Calu3 (cell line): ENCODE measurements at regions not wholly inside any gene's neighbourhood (a gene's known extent, or its start where the extent isn't known, plus 50 kb on each side); places are given as distances from the start of the nearest gene placed in this dataset.
"Not testable (repeated sequence)": the region's sequence is repeated elsewhere in the genome, so short reads cannot be mapped to it uniquely, and the experiment has no call there.

Source experiments
- BruUV-seq: library from RNA; stranded (reverse); fragments of 400-500 nt; replicated peaks from 2 replicates; lab custom pipeline; 2021; lab: Mats Ljungman, UMichigan
- CTCF ChIA-PET: fragments of 300-600 bp; sonication (Branson Sonifier 250); formaldehyde crosslinking; loops from one replicate; lab custom pipeline; 2022; ENCODE audit warnings: antibody characterized with exemption; lab: Charles Lee
- DNase-seq: peaks from one replicate; pipeline ENCODE4 v3.0.0; 2022
- H3K27ac Mint-ChIP-seq: one replicate; pipeline ENCODE4 v1.8.0; 2022; ENCODE audit warnings: mixed read lengths; ENCODE audit not compliant: unreplicated experiment
- H3K27me3 Mint-ChIP-seq: one replicate; pipeline ENCODE4 v1.8.0; 2022; ENCODE audit warnings: mixed read lengths; ENCODE audit not compliant: unreplicated experiment
- H3K36me3 Mint-ChIP-seq: one replicate; pipeline ENCODE4 v1.8.0; 2022; ENCODE audit warnings: mild to moderate bottlenecking, moderate library complexity, mixed read lengths; ENCODE audit not compliant: insufficient read depth, unreplicated experiment
- H3K4me1 Mint-ChIP-seq: one replicate; pipeline ENCODE4 v1.8.0; 2022; ENCODE audit warnings: mild to moderate bottlenecking, low read depth, mixed read lengths; ENCODE audit not compliant: unreplicated experiment
- H3K4me3 Mint-ChIP-seq: one replicate; pipeline ENCODE4 v1.8.0; 2022; ENCODE audit warnings: mild to moderate bottlenecking, low read depth, moderate library complexity, mixed read lengths; ENCODE audit not compliant: unreplicated experiment
- H3K9me3 Mint-ChIP-seq: one replicate; pipeline ENCODE4 v1.8.0; 2022; ENCODE audit warnings: low read depth, mixed read lengths; ENCODE audit not compliant: unreplicated experiment
- intact Hi-C: fragments of 100-400 bp; cut with micrococcal nuclease; formaldehyde crosslinking; loops from one replicate; pipeline ENCODE4 v1.10.0; 2022; ENCODE audit not compliant: unreplicated experiment
- TF ChIP-seq, protein P1 (sequence below): fragments of 200-600 bp; IDR thresholded peaks from one replicate; pipeline ENCODE4 v1.8.0; 2022; ENCODE audit warnings: antibody characterized with exemption; ENCODE audit not compliant: unreplicated experiment

DNA sequence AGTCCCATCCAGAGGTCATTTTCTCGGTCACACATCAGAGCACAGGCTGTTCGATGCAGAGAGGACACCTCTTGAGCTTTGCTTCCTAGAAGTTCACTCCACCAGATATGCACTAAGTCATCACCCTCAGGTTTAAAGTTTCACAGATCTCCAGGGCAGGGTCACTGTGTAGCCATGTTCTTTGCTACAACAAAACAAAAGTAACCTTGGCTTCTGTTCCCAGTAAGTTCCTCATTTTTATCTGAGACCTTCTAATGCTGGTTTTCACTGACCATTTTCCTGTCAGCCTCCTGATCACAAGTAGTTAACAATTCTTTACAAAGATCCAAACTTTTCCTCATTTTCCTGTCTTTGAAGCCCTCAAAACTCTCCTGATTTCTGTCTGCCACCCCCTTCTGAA, 97.5 kb upstream of the CTSV start:
- CTCF ChIA-PET: no interaction called here
- Mint-ChIP-seq H3K36me3 (no peaks in the 10 kb centered on the region), H3K27me3 (peaks cover 18% of the 10 kb centered on the region), H3K4me3 (no peak overlapping the region), H3K9me3 (no peaks in the 10 kb centered on the region), H3K27ac (no peak overlapping the region), H3K4me1 (no peaks in the 10 kb centered on the region)
- intact Hi-C loops: no loop called here
- no peak for DNase-seq
- BruUV-seq: no TSS peak
- TF ChIP-seq, protein P1, sequence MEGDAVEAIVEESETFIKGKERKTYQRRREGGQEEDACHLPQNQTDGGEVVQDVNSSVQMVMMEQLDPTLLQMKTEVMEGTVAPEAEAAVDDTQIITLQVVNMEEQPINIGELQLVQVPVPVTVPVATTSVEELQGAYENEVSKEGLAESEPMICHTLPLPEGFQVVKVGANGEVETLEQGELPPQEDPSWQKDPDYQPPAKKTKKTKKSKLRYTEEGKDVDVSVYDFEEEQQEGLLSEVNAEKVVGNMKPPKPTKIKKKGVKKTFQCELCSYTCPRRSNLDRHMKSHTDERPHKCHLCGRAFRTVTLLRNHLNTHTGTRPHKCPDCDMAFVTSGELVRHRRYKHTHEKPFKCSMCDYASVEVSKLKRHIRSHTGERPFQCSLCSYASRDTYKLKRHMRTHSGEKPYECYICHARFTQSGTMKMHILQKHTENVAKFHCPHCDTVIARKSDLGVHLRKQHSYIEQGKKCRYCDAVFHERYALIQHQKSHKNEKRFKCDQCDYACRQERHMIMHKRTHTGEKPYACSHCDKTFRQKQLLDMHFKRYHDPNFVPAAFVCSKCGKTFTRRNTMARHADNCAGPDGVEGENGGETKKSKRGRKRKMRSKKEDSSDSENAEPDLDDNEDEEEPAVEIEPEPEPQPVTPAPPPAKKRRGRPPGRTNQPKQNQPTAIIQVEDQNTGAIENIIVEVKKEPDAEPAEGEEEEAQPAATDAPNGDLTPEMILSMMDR: no peak

DNA sequence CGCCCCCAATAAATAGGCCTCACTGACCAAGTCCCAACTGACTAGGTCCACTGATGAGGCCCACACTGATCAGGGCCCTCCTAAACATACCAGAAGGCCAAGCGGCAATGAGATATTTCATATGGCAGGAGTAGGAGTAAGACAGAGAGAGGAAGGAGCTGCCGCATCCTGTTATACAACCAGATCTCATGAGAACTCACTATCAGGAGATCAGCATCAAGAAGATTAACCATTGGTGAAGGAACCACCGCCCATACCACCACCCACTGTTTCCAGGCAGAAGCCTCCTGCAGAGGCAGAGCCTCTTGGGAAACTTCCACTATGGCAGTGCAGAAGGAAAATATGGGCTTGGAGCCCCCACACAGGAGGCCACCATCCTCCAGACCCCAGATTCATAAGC, 95.0 kb upstream of the CTSV start:
- H3K9me3 Mint-ChIP-seq, DNase-seq, H3K27ac Mint-ChIP-seq, H3K36me3 Mint-ChIP-seq, intact Hi-C loops, H3K4me3 Mint-ChIP-seq, BruUV-seq, H3K4me1 Mint-ChIP-seq, CTCF ChIA-PET: not testable (repeated sequence)
- H3K27me3 Mint-ChIP-seq: peaks cover 18% of the 10 kb centered on the region

DNA sequence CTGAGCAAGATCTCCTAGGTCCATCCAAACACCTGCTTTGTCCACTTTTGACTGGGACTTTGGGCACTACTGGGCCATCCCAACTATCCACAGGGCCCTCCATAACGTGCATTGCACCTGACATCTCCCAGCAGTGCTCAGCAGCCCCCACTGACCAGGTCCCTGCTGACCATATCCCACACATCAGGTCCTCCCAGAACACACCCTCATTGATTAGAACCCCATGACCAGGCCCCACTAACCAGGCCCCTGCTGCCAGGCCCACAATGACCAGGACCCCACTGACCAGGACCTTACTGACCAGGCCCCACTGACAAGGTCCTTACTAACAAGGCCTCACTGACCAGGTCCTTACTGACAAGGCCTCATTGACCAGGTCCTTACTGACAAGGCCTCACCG, 93.9 kb upstream of the CTSV start:
- Mint-ChIP-seq H3K27me3 (peaks cover 10% of the 10 kb centered on the region), H3K4me1 (no peaks in the 10 kb centered on the region), H3K9me3 (no peaks in the 10 kb centered on the region), H3K4me3 (no peak overlapping the region), H3K27ac (no peak overlapping the region), H3K36me3 (no peaks in the 10 kb centered on the region)
- no peak for DNase-seq
- intact Hi-C loops: no loop called here
- CTCF ChIA-PET: no interaction called here
- BruUV-seq: no TSS peak
- TF ChIP-seq, protein P1: no peak

DNA sequence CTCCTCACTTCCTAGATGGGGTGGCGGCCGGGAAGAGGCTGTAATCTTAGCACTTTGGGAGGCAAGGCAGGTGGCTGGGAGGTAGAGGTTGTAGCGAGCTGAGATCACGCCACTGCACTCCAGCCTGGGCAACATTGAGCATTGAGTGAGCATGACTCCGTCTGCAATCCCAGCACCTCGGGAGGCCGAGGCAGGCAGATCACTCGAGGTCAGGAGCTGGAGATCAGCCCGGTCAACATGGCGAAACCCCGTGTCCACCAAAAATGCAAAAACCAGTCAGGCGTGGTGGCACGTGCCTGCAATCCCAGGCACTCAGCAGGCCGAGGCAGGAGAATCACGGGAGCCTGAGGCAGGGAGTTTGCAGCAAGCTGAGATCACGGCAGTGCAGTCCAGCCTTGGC, 91.9 kb upstream of the CTSV start:
- CTCF ChIA-PET: not testable (repeated sequence)

DNA sequence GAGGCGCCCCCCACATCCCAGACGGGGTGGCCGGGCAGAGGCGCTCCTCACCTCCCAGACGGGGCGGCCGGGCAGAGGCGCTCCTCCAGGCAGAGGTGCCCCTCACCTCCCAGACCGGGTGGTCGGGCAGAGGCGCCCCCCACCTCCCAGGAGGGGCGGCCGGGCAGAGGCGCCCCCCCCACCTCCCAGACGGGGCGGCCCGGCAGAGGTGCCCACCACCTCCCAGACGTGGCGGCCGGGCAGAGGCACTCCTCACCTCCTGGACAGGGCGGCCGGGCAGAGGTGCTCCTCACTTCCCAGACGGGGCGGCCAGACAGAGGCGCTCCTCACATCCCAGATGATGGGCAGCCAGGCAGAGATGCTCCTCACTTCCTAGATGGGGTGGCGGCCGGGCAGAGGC, 91.4 kb upstream of the CTSV start:
- DNase-seq, intact Hi-C loops, H3K27me3 Mint-ChIP-seq, H3K4me3 Mint-ChIP-seq, CTCF ChIA-PET, BruUV-seq, H3K27ac Mint-ChIP-seq, H3K9me3 Mint-ChIP-seq, H3K36me3 Mint-ChIP-seq, H3K4me1 Mint-ChIP-seq: not testable (repeated sequence)

More for the DNA sequence above, 91.9 kb upstream of the CTSV start:
- H3K9me3 Mint-ChIP-seq, H3K4me1 Mint-ChIP-seq, H3K36me3 Mint-ChIP-seq, DNase-seq, H3K27me3 Mint-ChIP-seq, H3K27ac Mint-ChIP-seq, intact Hi-C loops, BruUV-seq, H3K4me3 Mint-ChIP-seq: not testable (repeated sequence)

DNA sequence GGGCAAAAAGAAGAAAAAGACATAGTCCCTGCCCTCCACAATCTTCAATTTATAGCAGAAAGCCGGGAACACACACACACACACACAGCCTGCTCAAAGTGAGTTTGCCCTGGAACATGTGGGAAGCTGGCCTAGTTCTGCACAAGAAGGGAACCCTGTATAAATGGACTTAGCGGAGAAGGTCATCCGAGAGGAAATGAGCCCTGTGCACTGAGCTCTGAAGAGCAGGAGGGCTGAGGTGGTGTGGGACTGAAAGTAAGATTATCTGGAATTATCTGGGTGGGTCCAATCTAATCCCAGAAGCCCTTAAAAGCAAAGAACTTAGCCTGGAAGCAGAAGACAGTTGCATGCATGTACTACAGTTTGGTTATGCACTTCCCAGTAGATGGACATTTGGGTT, 90.0 kb upstream of the CTSV start:
- no peak overlapping the region for H3K27ac Mint-ChIP-seq
- no TSS peak for BruUV-seq
- no peaks in the 10 kb centered on the region for H3K27me3 Mint-ChIP-seq
- H3K4me3 Mint-ChIP-seq: no peak overlapping the region
- no peak for DNase-seq
- CTCF ChIA-PET: interaction anchor here (0.7 kb wide), 1 partner anchor 652 kb away, joined by 3 read pairs; no protein-coding TSS in a partner anchor
- no peaks in the 10 kb centered on the region for H3K4me1 Mint-ChIP-seq
- no peaks in the 10 kb centered on the region for H3K9me3 Mint-ChIP-seq
- intact Hi-C loops: no loop called here
- TF ChIP-seq, protein P1: no peak
- H3K36me3 Mint-ChIP-seq: no peaks in the 10 kb centered on the region
